GM12872 (cell line): ENCODE measurements at regions not wholly inside any gene's neighbourhood (a gene's known extent, or its start where the extent isn't known, plus 50 kb on each side); places are given as distances from the start of the nearest gene placed in this dataset.

Experiments
- CTCF ChIP-seq: IDR thresholded peaks from 3 replicates; pipeline ENCODE4 v1.5.1; 2011; ENCODE audit warnings: low read depth, mild to moderate bottlenecking, low read length, moderate library complexity; ENCODE audit not compliant: insufficient read depth

GRCh38 chr17:79162012-79162963 lies 87.7 kb downstream of the ENGASE start:
- TF ChIP-seq CTCF: no peak

- no peak for TF ChIP-seq CTCF
Observed at GRCh38 chr17:79160980-79161636, 86.5 kb downstream of the ENGASE start.

GRCh38 chr17:79159926-79160325 lies 85.3 kb downstream of the ENGASE start:
- TF ChIP-seq CTCF: no peak

GRCh38 chr17:79159471-79159870 lies 84.8 kb downstream of the ENGASE start:
- no peak for TF ChIP-seq CTCF

- TF ChIP-seq CTCF: no peak
Observed at GRCh38 chr17:79156463-79157095, 82.0 kb downstream of the ENGASE start.

GRCh38 chr17:79155701-79156100 lies 81.1 kb downstream of the ENGASE start:
- no peak for TF ChIP-seq CTCF

- no peak for TF ChIP-seq CTCF
Observed at GRCh38 chr17:79154951-79155585, 80.4 kb downstream of the ENGASE start.
